Spinal cord (tissue), 9 donors: ENCODE measurements at regions not wholly inside any gene's neighbourhood (a gene's known extent, or its start where the extent isn't known, plus 50 kb on each side); places are given as distances from the start of the nearest gene placed in this dataset.

Experiments used
- DNase-seq, 6 donors: peaks; one replicate each; pipeline versions ENCODE4 v3.0.0 to v3.0.0-alpha.2; 2013 to 2015; ENCODE audit warnings: low spot score in 6 of 6, low read depth in 4 of 6
- H3K27ac ChIP-seq: one replicate; pipeline ENCODE4 v1.5.1; 2013; ENCODE audit warnings: low read depth, low read length, control low read depth
- H3K27me3 ChIP-seq: one replicate; pipeline ENCODE4 v1.6.1; 2013; ENCODE audit warnings: low read length; ENCODE audit not compliant: control insufficient read depth, insufficient read depth
- H3K36me3 ChIP-seq: one replicate; pipeline ENCODE4 v1.6.1; 2013; ENCODE audit warnings: low read length; ENCODE audit not compliant: control insufficient read depth, insufficient read depth
- H3K4me1 ChIP-seq: one replicate; pipeline ENCODE4 v1.6.1; 2013; ENCODE audit warnings: low read length; ENCODE audit not compliant: control insufficient read depth, insufficient read depth
- H3K4me3 ChIP-seq: one replicate; pipeline ENCODE4 v1.5.1; 2013; ENCODE audit warnings: low read depth, low read length, control low read depth
- H3K9me3 ChIP-seq: one replicate; pipeline ENCODE4 v1.6.1; 2013; ENCODE audit warnings: low read length; ENCODE audit not compliant: control insufficient read depth, insufficient read depth
- WGBS: methylation state at CpG from one replicate; pipeline ENCODE4 v1.1.5; 2013; ENCODE audit warnings: missing lambda C conversion rate; ENCODE audit not compliant: insufficient coverage; 5-methylcytosine and 5-hydroxymethylcytosine counted together
- donor health status: healthy.

- Histone ChIP-seq H3K4me3 (no peak overlapping the region), H3K9me3 (no peaks in the 10 kb centered on the region), H3K27me3 (no peaks in the 10 kb centered on the region), H3K27ac (no peak overlapping the region), H3K36me3 (no peaks in the 10 kb centered on the region), H3K4me1 (no peaks in the 10 kb centered on the region)
- 100% methylated on average over 1 of the region's 2 CpGs for WGBS
- no peak for DNase-seq
These were observed 614.4 kb downstream of the CDH11 start for GRCh38 chr16:64507240-64508024.

- no CpG with 5 or more reads among the region's 1 CpG for WGBS
- Histone ChIP-seq H3K4me1 (no peaks in the 10 kb centered on the region), H3K27me3 (no peaks in the 10 kb centered on the region), H3K36me3 (no peaks in the 10 kb centered on the region), H3K9me3 (no peaks in the 10 kb centered on the region), H3K27ac (no peak overlapping the region), H3K4me3 (no peak overlapping the region)
- DNase-seq = no peak
These were observed 622.7 kb downstream of the CDH11 start for GRCh38 chr16:64499211-64499610.

GRCh38 chr16:64498363-64498762 lies 623.5 kb downstream of the CDH11 start:
- Histone ChIP-seq H3K4me1 (no peaks in the 10 kb centered on the region), H3K36me3 (no peaks in the 10 kb centered on the region), H3K9me3 (no peaks in the 10 kb centered on the region), H3K4me3 (no peak overlapping the region), H3K27ac (no peak overlapping the region), H3K27me3 (no peaks in the 10 kb centered on the region)
- no peak for DNase-seq
- WGBS = no CpG with 5 or more reads among the region's 2 CpGs

- DNase-seq = no peak
- Histone ChIP-seq H3K4me3 (no peak overlapping the region), H3K4me1 (no peaks in the 10 kb centered on the region), H3K36me3 (no peaks in the 10 kb centered on the region), H3K27ac (no peak overlapping the region), H3K9me3 (no peaks in the 10 kb centered on the region), H3K27me3 (no peaks in the 10 kb centered on the region)
- 20% methylated on average over 1 of the region's 2 CpGs for WGBS
These were observed 628.2 kb downstream of the CDH11 start for GRCh38 chr16:64493709-64494108.

GRCh38 chr16:64489449-64489848 lies 632.4 kb downstream of the CDH11 start:
- Histone ChIP-seq H3K36me3 (no peaks in the 10 kb centered on the region), H3K27ac (no peak overlapping the region), H3K9me3 (no peaks in the 10 kb centered on the region), H3K4me3 (no peak overlapping the region), H3K4me1 (no peaks in the 10 kb centered on the region), H3K27me3 (no peaks in the 10 kb centered on the region)
- WGBS = no CpG with 5 or more reads among the region's 1 CpG
- no peak for DNase-seq

GRCh38 chr16:64486561-64486960 lies 635.3 kb downstream of the CDH11 start:
- Histone ChIP-seq H3K4me1 (no peaks in the 10 kb centered on the region), H3K4me3 (no peak overlapping the region), H3K9me3 (no peaks in the 10 kb centered on the region), H3K36me3 (no peaks in the 10 kb centered on the region), H3K27me3 (no peaks in the 10 kb centered on the region), H3K27ac (no peak overlapping the region)
- DNase-seq = peak in 1 of 6 donors; percentile 46
- no CpG with 5 or more reads among the region's 1 CpG for WGBS

GRCh38 chr16:64481497-64481896 lies 640.4 kb downstream of the CDH11 start:
- H3K4me1 ChIP-seq = no peaks in the 10 kb centered on the region
- no peak overlapping the region for H3K27ac ChIP-seq
- H3K9me3 ChIP-seq = no peaks in the 10 kb centered on the region
- DNase-seq = peak in 1 of 6 donors; percentile 55
- 60% methylated on average over 1 of the region's 2 CpGs for WGBS
- no peak overlapping the region for H3K4me3 ChIP-seq
- H3K27me3 ChIP-seq = no peaks in the 10 kb centered on the region
- no peaks in the 10 kb centered on the region for H3K36me3 ChIP-seq

GRCh38 chr16:64478252-64478906 lies 643.5 kb downstream of the CDH11 start:
- H3K9me3 ChIP-seq = no peaks in the 10 kb centered on the region
- H3K27ac ChIP-seq = no peak overlapping the region
- no peaks in the 10 kb centered on the region for H3K36me3 ChIP-seq
- 61% methylated on average over 2 of the region's 5 CpGs for WGBS
- H3K4me3 ChIP-seq = no peak overlapping the region
- no peaks in the 10 kb centered on the region for H3K27me3 ChIP-seq
- DNase-seq = peak in 1 of 6 donors; percentile 65
- no peaks in the 10 kb centered on the region for H3K4me1 ChIP-seq

GRCh38 chr16:64475627-64476351 lies 646.1 kb downstream of the CDH11 start:
- DNase-seq = peak in 1 of 6 donors; percentile 52
- no peak overlapping the region for H3K4me3 ChIP-seq
- H3K36me3 ChIP-seq = no peaks in the 10 kb centered on the region
- H3K9me3 ChIP-seq = no peaks in the 10 kb centered on the region
- H3K4me1 ChIP-seq = no peaks in the 10 kb centered on the region
- 28% methylated on average over 6 of the region's 11 CpGs for WGBS
- no peaks in the 10 kb centered on the region for H3K27me3 ChIP-seq
- H3K27ac ChIP-seq = no peak overlapping the region
